Thoracic aorta (tissue), 2 donors: ENCODE measurements at regions not wholly inside any gene's neighbourhood (a gene's known extent, or its start where the extent isn't known, plus 50 kb on each side); places are given as distances from the start of the nearest gene placed in this dataset.

Source experiments
- ATAC-seq: fragments of 150-250 bp; one replicate; pipeline ENCODE4 v1.8.0; 2017; ENCODE audit warnings: low read depth; ENCODE audit not compliant: insufficient number of reproducible peaks, low FRiP score
- DNase-seq: peaks from one replicate; pipeline ENCODE4 v3.0.0-alpha.2; 2020; ENCODE audit warnings: low spot score
- H3K27ac ChIP-seq, 2 donors: fragments of 200-600 bp; sonication (generic); 1 replicate in 1 of 2; 2 replicates in 1 of 2; pipeline ENCODE4 v1.5.1; 2016; ENCODE audit warnings: mild to moderate bottlenecking in 2 of 2, moderate library complexity in 2 of 2
- H3K27me3 ChIP-seq: fragments of 200-600 bp; sonication (generic); replicated peaks from 2 replicates; pipeline ENCODE4 v1.6.0; 2016; ENCODE audit warnings: mild to moderate bottlenecking; ENCODE audit not compliant: insufficient read depth
- H3K36me3 ChIP-seq: fragments of 200-600 bp; sonication (generic); one replicate; pipeline ENCODE4 v1.5.1; 2016
- H3K4me1 ChIP-seq, 2 donors: fragments of 200-600 bp; sonication (generic); 1 replicate in 1 of 2; 2 replicates in 1 of 2; pipeline versions ENCODE4 v1.5.1 to v1.6.0; 2016; ENCODE audit warnings: low read depth in 2 of 2, mild to moderate bottlenecking in 1 of 2; ENCODE audit not compliant: control insufficient read depth in 1 of 2
- H3K4me3 ChIP-seq: fragments of 200-600 bp; sonication (generic); 2 replicates; pipeline ENCODE4 v1.5.1; 2016; ENCODE audit warnings: mild to moderate bottlenecking
- H3K9me3 ChIP-seq: fragments of 200-600 bp; sonication (generic); 2 replicates; pipeline ENCODE4 v1.5.1; 2016
- TF ChIP-seq, protein P1 (sequence below): fragments of 200-600 bp; sonication (generic); IDR thresholded peaks from one replicate; pipeline ENCODE4 v1.5.1; 2019; ENCODE audit warnings: antibody characterized with exemption

DNA sequence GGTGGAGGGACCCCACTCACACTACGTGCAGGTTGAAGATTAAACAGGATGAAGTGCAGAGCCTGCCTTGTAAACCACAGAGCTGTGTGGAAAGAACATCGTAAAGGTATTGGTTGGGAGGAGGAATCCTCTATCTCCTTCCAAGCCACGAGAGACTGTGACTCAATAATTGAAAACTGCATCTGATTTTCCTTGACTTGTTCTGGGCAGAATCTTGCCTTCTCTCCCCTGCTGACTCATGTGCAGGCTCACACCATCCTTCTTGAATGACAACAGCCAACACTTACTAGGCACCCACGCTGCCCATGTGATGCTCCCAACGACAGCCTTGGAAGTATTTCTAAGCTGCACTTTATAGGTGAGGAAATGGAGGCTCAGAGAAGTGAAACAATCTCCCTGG is 563.0 kb downstream of the MIAT start:
- Histone ChIP-seq H3K27ac (no peak overlapping the region), H3K4me1 (peaks cover 0 to 11% of the 10 kb centered on the region in 2 donors), H3K9me3 (no peaks in the 10 kb centered on the region), H3K4me3 (no peak overlapping the region), H3K27me3 (no peaks in the 10 kb centered on the region), H3K36me3 (no peaks in the 10 kb centered on the region)
- DNase-seq (no peak), ATAC-seq (no peak)
- TF ChIP-seq, protein P1, sequence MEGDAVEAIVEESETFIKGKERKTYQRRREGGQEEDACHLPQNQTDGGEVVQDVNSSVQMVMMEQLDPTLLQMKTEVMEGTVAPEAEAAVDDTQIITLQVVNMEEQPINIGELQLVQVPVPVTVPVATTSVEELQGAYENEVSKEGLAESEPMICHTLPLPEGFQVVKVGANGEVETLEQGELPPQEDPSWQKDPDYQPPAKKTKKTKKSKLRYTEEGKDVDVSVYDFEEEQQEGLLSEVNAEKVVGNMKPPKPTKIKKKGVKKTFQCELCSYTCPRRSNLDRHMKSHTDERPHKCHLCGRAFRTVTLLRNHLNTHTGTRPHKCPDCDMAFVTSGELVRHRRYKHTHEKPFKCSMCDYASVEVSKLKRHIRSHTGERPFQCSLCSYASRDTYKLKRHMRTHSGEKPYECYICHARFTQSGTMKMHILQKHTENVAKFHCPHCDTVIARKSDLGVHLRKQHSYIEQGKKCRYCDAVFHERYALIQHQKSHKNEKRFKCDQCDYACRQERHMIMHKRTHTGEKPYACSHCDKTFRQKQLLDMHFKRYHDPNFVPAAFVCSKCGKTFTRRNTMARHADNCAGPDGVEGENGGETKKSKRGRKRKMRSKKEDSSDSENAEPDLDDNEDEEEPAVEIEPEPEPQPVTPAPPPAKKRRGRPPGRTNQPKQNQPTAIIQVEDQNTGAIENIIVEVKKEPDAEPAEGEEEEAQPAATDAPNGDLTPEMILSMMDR, result no peak

DNA sequence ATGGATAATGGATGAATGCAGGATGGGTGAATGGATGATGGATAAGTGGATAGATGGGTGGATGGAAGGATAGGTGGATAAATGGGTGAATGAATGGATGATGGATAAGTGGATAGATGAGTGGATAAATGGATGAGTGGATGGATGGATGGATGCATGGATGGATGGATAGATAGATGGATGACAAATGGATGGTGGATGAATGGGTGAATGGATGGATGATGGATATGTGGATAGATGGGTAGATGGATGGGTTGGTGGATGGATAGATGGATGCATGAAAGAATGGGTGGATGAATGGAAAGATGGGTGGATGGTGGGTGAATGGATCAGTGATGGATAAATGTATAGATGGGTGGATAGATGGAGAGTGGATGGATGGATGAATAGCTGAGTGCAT is 564.8 kb downstream of the MIAT start:
- no peak overlapping the region for H3K4me3 ChIP-seq
- H3K9me3 ChIP-seq, result no peaks in the 10 kb centered on the region
- no peak for DNase-seq
- no peak overlapping the region for H3K27ac ChIP-seq
- no peak for ATAC-seq
- no peaks in the 10 kb centered on the region for H3K27me3 ChIP-seq
- H3K4me1 ChIP-seq, result peaks cover 0 to 9% of the 10 kb centered on the region in 2 donors
- no peaks in the 10 kb centered on the region for H3K36me3 ChIP-seq
- TF ChIP-seq, protein P1, result no peak

DNA sequence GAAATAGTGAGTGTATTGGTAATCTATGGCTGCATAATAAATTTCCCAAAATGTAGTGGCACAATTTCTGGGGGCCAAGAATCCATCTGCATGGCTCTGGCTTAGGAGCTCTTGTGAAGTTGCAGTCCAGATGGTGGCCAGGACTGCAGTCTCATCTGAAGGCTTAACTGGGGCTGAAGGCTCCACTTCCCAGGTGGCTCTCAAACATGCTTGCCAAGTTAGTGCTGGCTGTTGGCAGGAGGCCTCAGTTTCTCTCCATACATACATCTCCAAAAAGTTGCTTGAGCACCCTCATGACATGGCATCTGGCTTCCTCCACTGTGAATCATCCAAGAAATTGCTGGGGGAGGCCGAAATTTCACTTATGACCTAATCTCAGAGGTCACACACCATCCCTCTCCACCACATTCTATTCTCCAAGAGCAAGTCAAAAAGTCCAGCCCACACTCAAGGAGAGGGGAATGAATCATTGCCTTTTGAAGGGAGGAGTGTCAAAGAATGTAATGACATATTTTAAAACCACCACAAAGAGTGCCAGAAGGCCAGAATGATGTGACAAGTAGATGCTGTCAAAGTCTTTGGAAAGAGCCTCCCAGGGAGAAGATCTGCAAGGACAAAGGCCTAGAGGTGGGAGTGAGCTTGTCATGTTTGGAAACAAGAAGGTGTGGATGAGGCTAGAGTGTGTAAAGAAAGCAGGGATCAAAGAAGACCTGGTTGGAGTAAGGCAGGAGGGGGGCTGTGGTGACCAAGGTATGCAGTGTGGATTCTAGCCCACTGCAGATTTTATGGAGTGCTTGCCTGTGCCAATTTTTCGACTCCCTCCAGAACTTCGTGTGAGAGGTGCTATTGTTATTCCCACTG is 566.2 kb downstream of the MIAT start:
- Histone ChIP-seq H3K9me3 (no peaks in the 10 kb centered on the region), H3K4me3 (no peak overlapping the region), H3K36me3 (no peaks in the 10 kb centered on the region), H3K27me3 (no peaks in the 10 kb centered on the region), H3K27ac (no peak overlapping the region), H3K4me1 (peaks cover 0 to 9% of the 10 kb centered on the region in 2 donors)
- ATAC-seq (no peak), DNase-seq (no peak)
- TF ChIP-seq, protein P1, result no peak

DNA sequence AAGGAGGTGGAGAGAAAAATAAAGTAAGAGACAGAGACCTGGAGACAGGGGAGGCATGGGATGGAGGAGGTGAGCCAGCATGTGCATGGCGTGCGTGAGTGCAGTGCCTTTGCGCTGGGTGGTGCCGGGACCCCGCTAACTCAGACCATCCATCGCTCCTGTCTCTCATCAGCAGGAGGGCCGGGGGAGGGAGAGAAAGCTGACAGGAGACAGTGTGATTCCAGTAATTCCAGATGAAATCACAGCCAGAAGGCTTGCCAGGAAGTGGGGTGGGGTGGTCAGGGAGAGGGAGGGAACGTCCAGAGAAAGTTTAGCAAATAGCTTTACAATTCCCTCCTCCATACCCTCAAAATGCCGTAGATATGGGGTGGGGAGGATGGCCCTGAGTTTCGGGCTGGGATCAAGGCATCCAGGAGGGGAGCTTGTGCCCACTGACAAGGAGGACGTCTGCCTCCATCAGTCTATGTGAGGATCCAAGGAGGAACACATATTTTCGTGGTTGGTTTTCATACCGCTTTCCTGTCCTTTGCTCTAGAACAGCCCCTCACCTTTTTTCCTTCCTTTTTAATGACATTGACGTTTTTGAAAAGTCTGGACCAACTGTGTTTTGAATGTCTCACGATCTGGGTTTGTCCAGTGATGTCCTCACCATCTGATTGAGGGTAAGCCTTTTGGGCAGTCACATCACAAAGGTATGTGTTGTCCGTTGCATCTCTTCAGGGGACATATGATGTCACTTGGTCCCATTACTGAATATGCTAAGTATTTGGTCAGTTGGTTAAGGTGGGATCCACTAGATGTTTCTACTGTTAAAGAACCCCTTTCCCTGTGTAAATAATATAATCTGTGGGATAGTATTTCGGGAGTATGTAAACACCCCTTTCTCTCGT is 567.3 kb downstream of the MIAT start:
- Histone ChIP-seq H3K4me3 (no peak overlapping the region), H3K36me3 (no peaks in the 10 kb centered on the region), H3K4me1 (peaks cover 0 to 9% of the 10 kb centered on the region in 2 donors), H3K27me3 (no peaks in the 10 kb centered on the region), H3K9me3 (no peaks in the 10 kb centered on the region), H3K27ac (no peak overlapping the region)
- TF ChIP-seq, protein P1, result no peak
- ATAC-seq (no peak), DNase-seq (no peak)

DNA sequence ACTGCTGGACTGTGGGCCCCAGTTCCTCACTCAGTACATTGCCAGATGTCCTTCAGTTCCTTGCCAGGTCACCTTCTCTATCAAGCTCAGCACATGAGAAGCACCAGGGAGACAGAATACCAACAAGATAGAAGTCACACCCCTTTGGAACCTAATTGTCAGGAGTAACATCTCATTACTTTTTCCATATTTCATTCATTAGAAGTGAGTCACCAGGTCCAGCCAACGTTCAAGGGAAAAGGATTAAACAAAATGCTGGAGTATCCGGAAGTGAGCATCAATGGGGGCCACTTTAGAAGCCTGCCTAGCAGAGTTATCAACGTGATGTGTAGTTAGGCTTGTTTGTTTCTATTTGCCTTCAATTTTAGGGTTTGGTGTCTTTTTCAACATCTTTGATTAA is 569.3 kb downstream of the MIAT start:
- peaks cover 0 to 14% of the 10 kb centered on the region in 2 donors for H3K4me1 ChIP-seq
- H3K27me3 ChIP-seq, result no peaks in the 10 kb centered on the region
- H3K9me3 ChIP-seq, result no peaks in the 10 kb centered on the region
- ATAC-seq (no peak), DNase-seq (no peak)
- no peaks in the 10 kb centered on the region for H3K36me3 ChIP-seq
- H3K27ac ChIP-seq, result no peak overlapping the region
- TF ChIP-seq, protein P1, result no peak
- no peak overlapping the region for H3K4me3 ChIP-seq
